HG03439 (cell line): ENCODE measurements at regions not wholly inside any gene's neighbourhood (a gene's known extent, or its start where the extent isn't known, plus 50 kb on each side); places are given as distances from the start of the nearest gene placed in this dataset.

ENCODE experiments used
- ATAC-seq: cut with Tn5 transposase; IDR thresholded peaks from one replicate; pipeline ENCODE4 v1.9.1; 2021; ENCODE audit warnings: mild to moderate bottlenecking, moderate library complexity; ENCODE audit not compliant: unreplicated experiment

- ATAC-seq: no peak
Observed at GRCh38 chr9:120030847-120031246, 549.1 kb downstream of the CDK5RAP2 start.

GRCh38 chr9:120018550-120018949 is 561.4 kb downstream of the CDK5RAP2 start:
- no peak for ATAC-seq

- ATAC-seq: no peak
Observed at GRCh38 chr9:120018037-120018436, 561.9 kb downstream of the CDK5RAP2 start.

GRCh38 chr9:120016231-120016630 is 563.7 kb downstream of the CDK5RAP2 start:
- ATAC-seq: no peak

- no peak for ATAC-seq
Observed at GRCh38 chr9:120014796-120015195, 565.2 kb downstream of the CDK5RAP2 start.

- ATAC-seq: no peak
Observed at GRCh38 chr9:120009856-120010255, 570.1 kb downstream of the CDK5RAP2 start.

- ATAC-seq: no peak
Observed at GRCh38 chr9:120001536-120001935, 578.4 kb downstream of the CDK5RAP2 start.

- ATAC-seq: no peak
Observed at GRCh38 chr9:119998614-119999013, 581.4 kb downstream of the CDK5RAP2 start.

- no peak for ATAC-seq
Observed at GRCh38 chr9:119991797-119992196, 588.2 kb downstream of the CDK5RAP2 start.

- ATAC-seq: no peak
Observed at GRCh38 chr9:119986713-119987112, 593.3 kb downstream of the CDK5RAP2 start.

GRCh38 chr9:119986205-119986604 is 593.8 kb downstream of the CDK5RAP2 start:
- no peak for ATAC-seq

GRCh38 chr9:119974026-119974425 is 604.8 kb upstream of the BRINP1 start:
- no peak for ATAC-seq

- ATAC-seq: peak; percentile 96
Observed at GRCh38 chr9:119968836-119969707, 599.8 kb upstream of the BRINP1 start.

GRCh38 chr9:119967867-119968535 is 598.8 kb upstream of the BRINP1 start:
- no peak for ATAC-seq

- ATAC-seq: no peak
Observed at GRCh38 chr9:119963798-119964372, 594.6 kb upstream of the BRINP1 start.

- no peak for ATAC-seq
Observed at GRCh38 chr9:119963258-119963797, 594.1 kb upstream of the BRINP1 start.

GRCh38 chr9:119961774-119962424 is 592.7 kb upstream of the BRINP1 start:
- ATAC-seq: no peak

- ATAC-seq: no peak
Observed at GRCh38 chr9:119959846-119960545, 590.8 kb upstream of the BRINP1 start.

- no peak for ATAC-seq
Observed at GRCh38 chr9:119956111-119956510, 586.9 kb upstream of the BRINP1 start.

GRCh38 chr9:119955276-119955675 is 586.0 kb upstream of the BRINP1 start:
- ATAC-seq: no peak
